ENCODE measurements at regions not wholly inside any gene's neighbourhood (a gene's known extent, or its start where the extent isn't known, plus 50 kb on each side); places are given as distances from the start of the nearest gene placed in this dataset.
A peak's percentile ranks its signal among the peaks of the same experiment; 100 is the strongest.

DNA sequence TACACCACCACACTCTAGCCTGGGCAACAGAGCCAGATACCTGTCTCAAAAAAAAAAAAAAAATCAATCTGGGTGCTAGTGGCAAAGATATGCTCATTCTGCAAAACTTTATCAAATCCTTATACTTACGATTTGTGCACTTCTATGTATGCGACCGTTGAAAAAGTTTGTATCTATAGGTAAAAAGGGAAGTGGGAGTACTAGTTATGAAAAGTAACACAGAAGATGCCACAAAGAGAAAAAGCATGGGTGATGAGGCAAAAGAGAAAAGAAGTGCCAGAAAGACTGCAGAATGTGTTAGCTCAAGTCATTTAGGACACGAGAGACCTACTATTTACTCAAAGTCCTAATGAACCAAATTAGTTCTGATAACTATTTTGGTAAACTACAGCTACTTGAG is 407.8 kb downstream of the SHQ1 start:
- no peaks in the 10 kb centered on the region for H3K27me3 Mint-ChIP-seq (ENCODE audit: low read depth, unreplicated experiment)
- H3K4me3 ChIP-seq (ENCODE audit: insufficient read depth, low read depth, low read length) = no peak overlapping the region
- H3K4me1 ChIP-seq (ENCODE audit: insufficient read depth, low read length) = no peaks in the 10 kb centered on the region
- FAIRE-seq = no peak
- no peak overlapping the region for H3K27ac ChIP-seq (ENCODE audit: low read depth, low read length)
- no peaks in the 10 kb centered on the region for H3K36me3 Mint-ChIP-seq (ENCODE audit: low read depth, unreplicated experiment)
- H4K20me1 ChIP-seq (ENCODE audit: insufficient read depth, low read length) = peaks cover 99% of the 10 kb centered on the region
- H2AFZ ChIP-seq (ENCODE audit: low read depth, low read length) = no peak overlapping the region
- no peak overlapping the region for H3K9ac ChIP-seq (ENCODE audit: low read length)
- H3K79me2 ChIP-seq (ENCODE audit: insufficient read depth, low read length) = peaks cover 100% of the 10 kb centered on the region
- H3K9me3 ChIP-seq (ENCODE audit: insufficient read depth, low read depth, low read length) = no peaks in the 10 kb centered on the region
- no peak for TF ChIP-seq EZH2 (IDR thresholded peaks at IDR 0.05; ENCODE audit: insufficient read depth, low read length)
- TF ChIP-seq, protein P1, sequence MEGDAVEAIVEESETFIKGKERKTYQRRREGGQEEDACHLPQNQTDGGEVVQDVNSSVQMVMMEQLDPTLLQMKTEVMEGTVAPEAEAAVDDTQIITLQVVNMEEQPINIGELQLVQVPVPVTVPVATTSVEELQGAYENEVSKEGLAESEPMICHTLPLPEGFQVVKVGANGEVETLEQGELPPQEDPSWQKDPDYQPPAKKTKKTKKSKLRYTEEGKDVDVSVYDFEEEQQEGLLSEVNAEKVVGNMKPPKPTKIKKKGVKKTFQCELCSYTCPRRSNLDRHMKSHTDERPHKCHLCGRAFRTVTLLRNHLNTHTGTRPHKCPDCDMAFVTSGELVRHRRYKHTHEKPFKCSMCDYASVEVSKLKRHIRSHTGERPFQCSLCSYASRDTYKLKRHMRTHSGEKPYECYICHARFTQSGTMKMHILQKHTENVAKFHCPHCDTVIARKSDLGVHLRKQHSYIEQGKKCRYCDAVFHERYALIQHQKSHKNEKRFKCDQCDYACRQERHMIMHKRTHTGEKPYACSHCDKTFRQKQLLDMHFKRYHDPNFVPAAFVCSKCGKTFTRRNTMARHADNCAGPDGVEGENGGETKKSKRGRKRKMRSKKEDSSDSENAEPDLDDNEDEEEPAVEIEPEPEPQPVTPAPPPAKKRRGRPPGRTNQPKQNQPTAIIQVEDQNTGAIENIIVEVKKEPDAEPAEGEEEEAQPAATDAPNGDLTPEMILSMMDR (IDR thresholded peaks at IDR 0.05; ENCODE audit: insufficient read depth, low read depth, low read length) = no peak
- DNase-seq (ENCODE audit: low read depth) = no peak
- peaks cover 49% of the 10 kb centered on the region for H3K4me1 Mint-ChIP-seq (ENCODE audit: low read depth, unreplicated experiment)
- no peak overlapping the region for H3K4me2 ChIP-seq (ENCODE audit: low read length)
- H3K36me3 ChIP-seq (ENCODE audit: insufficient read depth, low read length) = peaks cover 6% of the 10 kb centered on the region
- no peak overlapping the region for H3K27ac Mint-ChIP-seq (ENCODE audit: unreplicated experiment)
- no peak overlapping the region for H3K4me3 Mint-ChIP-seq (ENCODE audit: unreplicated experiment)
- no peaks in the 10 kb centered on the region for H3K9me3 Mint-ChIP-seq (ENCODE audit: unreplicated experiment)
- no peaks in the 10 kb centered on the region for H3K27me3 ChIP-seq (ENCODE audit: insufficient read depth, low read length)

DNA sequence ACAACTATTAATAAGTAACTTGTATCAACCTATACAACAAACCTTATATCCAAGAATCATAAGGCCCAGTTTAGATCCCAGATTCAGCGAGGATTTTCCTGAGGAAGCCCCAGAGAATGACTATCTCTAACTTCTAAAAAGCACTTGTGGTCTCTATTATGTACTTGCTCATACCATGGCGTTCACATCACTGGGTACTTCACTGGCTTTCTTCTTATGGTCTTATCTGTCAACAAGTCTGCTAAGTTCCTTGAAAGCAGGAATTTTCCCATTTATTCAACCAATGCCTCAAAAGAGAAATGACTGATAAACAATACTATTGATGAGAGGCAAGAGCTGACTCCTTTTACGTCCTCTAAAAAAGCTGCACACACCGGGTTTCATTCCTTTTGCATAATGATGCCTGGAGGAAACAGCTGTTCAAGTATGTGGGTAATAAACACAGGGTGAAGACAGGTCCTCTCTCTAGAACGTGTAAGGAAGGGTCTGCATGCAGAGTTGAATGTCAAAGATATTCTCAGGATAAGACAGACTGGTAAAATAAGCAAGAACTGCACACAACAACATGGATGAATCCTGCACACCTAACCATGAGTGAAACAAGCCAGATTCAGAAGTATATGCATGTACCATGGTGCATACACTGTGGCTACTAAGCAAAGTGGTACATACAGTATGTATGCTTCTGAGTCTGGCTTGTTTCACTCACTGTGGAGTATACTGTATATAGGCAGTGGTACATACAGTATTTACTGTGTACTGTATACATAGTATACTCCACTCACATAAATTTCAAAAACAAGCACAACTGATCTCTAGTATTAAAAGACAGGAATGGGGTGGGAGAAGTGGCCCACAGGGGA is 408.7 kb downstream of the SHQ1 start:
- no peaks in the 10 kb centered on the region for H3K9me3 Mint-ChIP-seq (ENCODE audit: unreplicated experiment)
- H3K36me3 ChIP-seq (ENCODE audit: insufficient read depth, low read length) = peaks cover 6% of the 10 kb centered on the region
- no peaks in the 10 kb centered on the region for H3K9me3 ChIP-seq (ENCODE audit: insufficient read depth, low read depth, low read length)
- H3K36me3 Mint-ChIP-seq (ENCODE audit: low read depth, unreplicated experiment) = no peaks in the 10 kb centered on the region
- H3K27me3 ChIP-seq (ENCODE audit: insufficient read depth, low read length) = no peaks in the 10 kb centered on the region
- H3K4me3 Mint-ChIP-seq (ENCODE audit: unreplicated experiment) = no peak overlapping the region
- H3K4me1 ChIP-seq (ENCODE audit: insufficient read depth, low read length) = no peaks in the 10 kb centered on the region
- H3K27ac Mint-ChIP-seq (ENCODE audit: unreplicated experiment) = no peak overlapping the region
- H3K4me1 Mint-ChIP-seq (ENCODE audit: low read depth, unreplicated experiment) = peaks cover 48% of the 10 kb centered on the region
- no peak overlapping the region for H3K9ac ChIP-seq (ENCODE audit: low read length)
- peaks cover 100% of the 10 kb centered on the region for H3K79me2 ChIP-seq (ENCODE audit: insufficient read depth, low read length)
- H3K27ac ChIP-seq (ENCODE audit: low read depth, low read length) = no peak overlapping the region
- no peaks in the 10 kb centered on the region for H3K27me3 Mint-ChIP-seq (ENCODE audit: low read depth, unreplicated experiment)
- H3K4me3 ChIP-seq (ENCODE audit: insufficient read depth, low read depth, low read length) = no peak overlapping the region
- peak; percentile 50 for DNase-seq (ENCODE audit: low read depth)
- H2AFZ ChIP-seq (ENCODE audit: low read depth, low read length) = no peak overlapping the region
- FAIRE-seq = peak; percentile 34
- no peak overlapping the region for H3K4me2 ChIP-seq (ENCODE audit: low read length)
- TF ChIP-seq, protein P1 (IDR thresholded peaks at IDR 0.05; ENCODE audit: insufficient read depth, low read depth, low read length) = no peak
- no peak for TF ChIP-seq EZH2 (IDR thresholded peaks at IDR 0.05; ENCODE audit: insufficient read depth, low read length)
- H4K20me1 ChIP-seq (ENCODE audit: insufficient read depth, low read length) = peaks cover 99% of the 10 kb centered on the region

All from astrocyte (in vitro differentiated cells and primary cell).